IMR-90 (cell line): ENCODE measurements at regions not wholly inside any gene's neighbourhood (a gene's known extent, or its start where the extent isn't known, plus 50 kb on each side); places are given as distances from the start of the nearest gene placed in this dataset.

Experiments
- ATAC-seq: fragments of 200-7000 bp; cut with Tn5 transposase; 2 replicates; pipeline ENCODE4 v1.9.1; 2020; ENCODE audit warnings: low read depth, mild to moderate bottlenecking, moderate library complexity
- BruUV-seq: library from RNA; stranded (reverse); fragments of 400-500 nt; replicated peaks from 2 replicates; lab custom pipeline; 2021; lab: Mats Ljungman, UMichigan
- CTCF ChIA-PET: fragments of 300-600 bp; formaldehyde crosslinking; extraction: SDS; loops from one replicate; lab custom pipeline; 2021; ENCODE audit warnings: antibody characterized with exemption; lab: Yijun Ruan, JAX
- POLR2A ChIA-PET: fragments of 300-600 bp; sonication (Branson Sonifier 250); formaldehyde crosslinking; loops from one replicate; lab custom pipeline; 2022; ENCODE audit warnings: antibody characterized with exemption; ENCODE audit not compliant: unreplicated experiment; lab: Charles Lee
- DNase-seq: peaks from one replicate; pipeline ENCODE4 v3.0.0; 2013
- H2AFZ ChIP-seq: replicated peaks from 2 replicates; pipeline ENCODE3; 2013; ENCODE audit warnings: low read length, mild to moderate bottlenecking; ENCODE audit not compliant: poor library complexity
- H2AK5ac ChIP-seq: 2 replicates; pipeline ENCODE4 v1.6.1; 2013; ENCODE audit warnings: low read depth, low read length, inconsistent platforms
- H2AK9ac ChIP-seq: replicated peaks from 2 replicates; pipeline ENCODE3; 2013; ENCODE audit warnings: mild to moderate bottlenecking, low read depth, low read length, moderate library complexity; ENCODE audit not compliant: poor library complexity
- H2BK120ac ChIP-seq: 2 replicates; pipeline ENCODE4 v1.6.1; 2013; ENCODE audit warnings: low read depth, low read length, inconsistent platforms
- H2BK15ac ChIP-seq: 3 replicates; pipeline ENCODE4 v1.6.1; 2013; ENCODE audit warnings: low read depth, low read length, inconsistent platforms
- H2BK20ac ChIP-seq: 2 replicates; pipeline ENCODE4 v1.6.1; 2013; ENCODE audit warnings: low read depth, mild to moderate bottlenecking, inconsistent platforms, low read length, moderate library complexity
- H2BK5ac ChIP-seq: 2 replicates; pipeline ENCODE4 v1.6.1; 2013; ENCODE audit warnings: mild to moderate bottlenecking, low read depth, low read length, inconsistent platforms; ENCODE audit not compliant: poor library complexity, severe bottlenecking
- H3K14ac ChIP-seq: replicated peaks from 2 replicates; pipeline ENCODE4 v1.6.1; 2013; ENCODE audit warnings: low read depth, low read length, inconsistent platforms
- H3K18ac ChIP-seq: 2 replicates; pipeline ENCODE4 v1.6.1; 2013; ENCODE audit warnings: low read depth, low read length, control low read depth
- H3K23ac ChIP-seq: 2 replicates; pipeline ENCODE4 v1.6.1; 2013; ENCODE audit warnings: low read depth, low read length, inconsistent platforms
- H3K27ac ChIP-seq: 2 replicates; pipeline ENCODE4 v1.5.1; 2013; ENCODE audit warnings: mild to moderate bottlenecking, control low read depth, low read length; ENCODE audit not compliant: insufficient read depth
- H3K27me3 ChIP-seq: 2 replicates; pipeline ENCODE4 v1.6.1; 2013; ENCODE audit warnings: low read length; ENCODE audit not compliant: control insufficient read depth, insufficient read depth
- H3K36me3 ChIP-seq: 2 replicates; pipeline ENCODE4 v1.6.1; 2013; ENCODE audit warnings: low read length, mixed read lengths; ENCODE audit not compliant: control insufficient read depth, insufficient read depth
- H3K4ac ChIP-seq: 2 replicates; pipeline ENCODE4 v1.6.1; 2013; ENCODE audit warnings: low read depth, low read length, inconsistent platforms
- H3K4me1 ChIP-seq: 2 replicates; pipeline ENCODE4 v1.6.1; 2013; ENCODE audit warnings: low read length, mixed read lengths; ENCODE audit not compliant: control insufficient read depth, insufficient read depth
- H3K4me2 ChIP-seq: 2 replicates; pipeline ENCODE4 v1.6.1; 2013; ENCODE audit warnings: low read depth, mild to moderate bottlenecking, control low read depth, low read length, moderate library complexity
- H3K4me3 ChIP-seq: 2 replicates; pipeline ENCODE4 v1.5.1; 2013; ENCODE audit warnings: low read depth, mild to moderate bottlenecking, control low read depth, low read length, moderate library complexity; ENCODE audit not compliant: insufficient read depth
- H3K56ac ChIP-seq: 2 replicates; pipeline ENCODE4 v1.6.1; 2013; ENCODE audit warnings: low read length, inconsistent platforms; ENCODE audit not compliant: insufficient read depth; ENCODE audit errors: extremely low read depth
- H3K79me1 ChIP-seq, 2 experiments: 2 replicates each; pipeline ENCODE4 v1.6.1; 2013; ENCODE audit warnings: low read length in 2 of 2, inconsistent platforms in 1 of 2, low read depth in 1 of 2
- H3K9ac ChIP-seq: 2 replicates; pipeline ENCODE4 v1.6.1; 2013; ENCODE audit warnings: low read depth, low read length, control low read depth
- H3K9me1 ChIP-seq: 2 replicates; pipeline ENCODE4 v1.6.1; 2013; ENCODE audit warnings: low read length, inconsistent platforms; ENCODE audit not compliant: insufficient read depth
- H3K9me3 ChIP-seq: 2 replicates; pipeline ENCODE4 v1.6.1; 2013; ENCODE audit warnings: low read length; ENCODE audit not compliant: control insufficient read depth, insufficient read depth
- H4K20me1 ChIP-seq: 2 replicates; pipeline ENCODE4 v1.6.1; 2013; ENCODE audit warnings: low read length, inconsistent platforms; ENCODE audit not compliant: insufficient read depth
- H4K5ac ChIP-seq: 2 replicates; pipeline ENCODE4 v1.6.1; 2013; ENCODE audit warnings: mild to moderate bottlenecking, low read depth, low read length, control low read depth
- H4K8ac ChIP-seq, 2 experiments: 2 replicates each; pipeline ENCODE4 v1.6.1; 2013; ENCODE audit warnings: low read depth in 2 of 2, low read length in 2 of 2, control low read depth in 1 of 2, inconsistent platforms in 1 of 2
- H4K91ac ChIP-seq: 2 replicates; pipeline ENCODE4 v1.6.1; 2013; ENCODE audit warnings: low read depth, low read length, inconsistent platforms; ENCODE audit not compliant: insufficient read depth
- BHLHE40 ChIP-seq: fragments of 150-350 bp; IDR thresholded peaks from 2 replicates; pipeline ENCODE4 v1.6.1; 2016; ENCODE audit warnings: mild to moderate bottlenecking, low read depth, low read length
- CHD1 ChIP-seq: IDR thresholded peaks from 2 replicates; pipeline ENCODE4 v1.6.1; 2012; ENCODE audit warnings: low read depth, low read length, improper control_type of control experiment
- CTCF ChIP-seq: conservative IDR thresholded peaks from 2 replicates; pipeline ENCODE4 v1.5.1; 2012; ENCODE audit warnings: mild to moderate bottlenecking, low read depth, low read length, improper control_type of control experiment
- ELK1 ChIP-seq: fragments of 150-350 bp; IDR thresholded peaks from 2 replicates; pipeline ENCODE4 v1.6.1; 2016; ENCODE audit warnings: low read depth, mild to moderate bottlenecking, low read length, moderate library complexity, borderline replicate concordance
- MAFK ChIP-seq: IDR thresholded peaks from 2 replicates; pipeline ENCODE4 v1.6.1; 2012; ENCODE audit warnings: low read depth, low read length, improper control_type of control experiment
- MAZ ChIP-seq: IDR thresholded peaks from 2 replicates; pipeline ENCODE4 v1.6.1; 2012; ENCODE audit warnings: low read depth, mild to moderate bottlenecking, low read length, improper control_type of control experiment, moderate library complexity, borderline replicate concordance
- NFE2L2 ChIP-seq: fragments of 150-350 bp; IDR thresholded peaks from 2 replicates; pipeline ENCODE4 v1.6.1; 2016; ENCODE audit warnings: low read depth, mild to moderate bottlenecking, low read length
- RAD21 ChIP-seq: IDR thresholded peaks from 2 replicates; pipeline ENCODE4 v1.6.1; 2012; ENCODE audit warnings: low read length, improper control_type of control experiment
- RFX5 ChIP-seq: IDR thresholded peaks from 2 replicates; pipeline ENCODE4 v1.8.0; 2012; ENCODE audit warnings: low read depth, mild to moderate bottlenecking, low read length, moderate library complexity
- SMC3 ChIP-seq: fragments of 150-350 bp; IDR thresholded peaks from 2 replicates; pipeline ENCODE4 v1.6.1; 2016; ENCODE audit warnings: low read depth, mild to moderate bottlenecking, antibody characterized with exemption, low read length, moderate library complexity
- USF2 ChIP-seq: fragments of 150-350 bp; IDR thresholded peaks from 2 replicates; pipeline ENCODE4 v1.6.1; 2017; ENCODE audit warnings: mild to moderate bottlenecking, antibody characterized with exemption, low read length, low read depth
- WGBS, 2 experiments: methylation state at CpG; one replicate each; pipeline versions ENCODE4 v1.1.5 to v1.1.7; 2013; ENCODE audit warnings: missing lambda C conversion rate in 2 of 2; ENCODE audit not compliant: insufficient read length in 1 of 2; ENCODE audit errors: extremely low coverage in 2 of 2; 5-methylcytosine and 5-hydroxymethylcytosine counted together
- dilution Hi-C: fragments of 300-500 bp; cut with HindIII; formaldehyde crosslinking; loops from one replicate; pipeline ENCODE4 v1.14.3; 2018; ENCODE audit warnings: low sequenced_read_pairs; ENCODE audit not compliant: unreplicated experiment
- in situ Hi-C: fragments of 300-500 bp; cut with MboI; formaldehyde crosslinking; loops from 3 replicates; pipeline ENCODE4 v1.14.3; 2019; ENCODE audit warnings: low sequenced_read_pairs, inconsistent platforms, mixed read lengths
- intact Hi-C: fragments of 100-400 bp; cut with micrococcal nuclease; formaldehyde crosslinking; loops from 2 replicates; pipeline ENCODE4 v1.10.0; 2022

- Histone ChIP-seq H2BK5ac (no peak overlapping the region), H4K5ac (no peak overlapping the region), H4K8ac (no peak overlapping the region), H3K9me1 (no peaks in the 10 kb centered on the region; the same call in 1 of the 2 replicates), H3K9ac (no peak overlapping the region), H2AK9ac (no peak overlapping the region), H3K4me2 (no peak overlapping the region), H3K27ac (no peak overlapping the region), H3K27me3 (no peaks in the 10 kb centered on the region), H3K4me1 (no peaks in the 10 kb centered on the region; the same call in 1 of the 2 replicates), H3K4ac (no peak overlapping the region), H2AFZ (no peak overlapping the region), H4K91ac (no peak overlapping the region), H3K4me3 (no peak overlapping the region), H3K36me3 (peaks cover 35% of the 10 kb centered on the region), H2BK20ac (no peak overlapping the region), H3K23ac (no peak overlapping the region), H3K14ac (no peak overlapping the region), H2BK15ac (no peak overlapping the region), H3K9me3 (no peaks in the 10 kb centered on the region), H3K18ac (no peak overlapping the region), H3K56ac (no peak overlapping the region), H2AK5ac (no peak overlapping the region), H4K20me1 (peaks cover 41% of the 10 kb centered on the region), H2BK120ac (no peak overlapping the region), H3K79me1 (peaks cover 18 to 61% of the 10 kb centered on the region in 2 experiments)
- ChIA-PET POLR2A (no interaction called here), CTCF (no interaction called here)
- BruUV-seq = no TSS peak
- ATAC-seq (no peak), DNase-seq (no peak)
- TF ChIP-seq BHLHE40 (no peak), USF2 (no peak), MAFK (no peak), MAZ (no peak), CTCF (no peak), ELK1 (no peak), RAD21 (no peak), RFX5 (no peak), SMC3 (no peak), NFE2L2 (no peak), CHD1 (no peak)
- dilution Hi-C loops (no loop called here), in situ Hi-C loops (no loop called here), intact Hi-C loops (no loop called here)
- WGBS, 2 experiments = no CpG with 5 or more reads among the region's 1 CpG
These were observed 153.7 kb upstream of the KCNJ18 start for GRCh38 chr17:21538615-21539014.
